ENCODE measurements at regions not wholly inside any gene's neighbourhood (a gene's known extent, or its start where the extent isn't known, plus 50 kb on each side); places are given as distances from the start of the nearest gene placed in this dataset.

- TF ChIP-seq CTCF (conservative IDR thresholded peaks at IDR 0.05), result no peak
- TF ChIP-seq ZFX (IDR thresholded peaks at IDR 0.05), result no peak
Measured at GRCh38 chr4:153113838-153114105, 90.5 kb upstream of the TRIM2 start.
